Ishikawa (cell line): ENCODE measurements at regions not wholly inside any gene's neighbourhood (a gene's known extent, or its start where the extent isn't known, plus 50 kb on each side); places are given as distances from the start of the nearest gene placed in this dataset.

Experiments used
- RAD21 ChIP-seq: IDR thresholded peaks from 2 replicates; pipeline ENCODE4 v1.6.1; 2012; ENCODE audit warnings: low read depth
- YY1 ChIP-seq: IDR thresholded peaks from 2 replicates; pipeline ENCODE4 v1.6.1; 2012; ENCODE audit warnings: low read depth

GRCh38 chr14:53380052-53380866, 227.1 kb upstream of the DDHD1 start:
- TF ChIP-seq RAD21 = no peak
- no peak for TF ChIP-seq YY1
